ENCODE measurements at regions not wholly inside any gene's neighbourhood (a gene's known extent, or its start where the extent isn't known, plus 50 kb on each side); places are given as distances from the start of the nearest gene placed in this dataset.

GRCh38 chr22:47388331-47388730 lies 625.9 kb downstream of the TBC1D22A start:
- TF ChIP-seq CTCF (IDR thresholded peaks at IDR 0.05) = no peak
- no peak for TF ChIP-seq POLR2A (IDR thresholded peaks at IDR 0.05)
- TF ChIP-seq EP300 (IDR thresholded peaks at IDR 0.05) = no peak
